CD1c-positive myeloid dendritic cell (primary cell): ENCODE measurements at regions not wholly inside any gene's neighbourhood (a gene's known extent, or its start where the extent isn't known, plus 50 kb on each side); places are given as distances from the start of the nearest gene placed in this dataset.

Experiments
- DNase-seq: peaks from one replicate; pipeline ENCODE4 v3.0.0-alpha.2; 2016; ENCODE audit errors: extremely low spot score

- no peak for DNase-seq
These were observed 113.6 kb downstream of the LSMEM1 start for GRCh38 chr7:112594397-112594796.

GRCh38 chr7:112596260-112596659 is 115.5 kb downstream of the LSMEM1 start:
- no peak for DNase-seq

GRCh38 chr7:112596981-112597380 is 116.2 kb downstream of the LSMEM1 start:
- DNase-seq = no peak

DNA sequence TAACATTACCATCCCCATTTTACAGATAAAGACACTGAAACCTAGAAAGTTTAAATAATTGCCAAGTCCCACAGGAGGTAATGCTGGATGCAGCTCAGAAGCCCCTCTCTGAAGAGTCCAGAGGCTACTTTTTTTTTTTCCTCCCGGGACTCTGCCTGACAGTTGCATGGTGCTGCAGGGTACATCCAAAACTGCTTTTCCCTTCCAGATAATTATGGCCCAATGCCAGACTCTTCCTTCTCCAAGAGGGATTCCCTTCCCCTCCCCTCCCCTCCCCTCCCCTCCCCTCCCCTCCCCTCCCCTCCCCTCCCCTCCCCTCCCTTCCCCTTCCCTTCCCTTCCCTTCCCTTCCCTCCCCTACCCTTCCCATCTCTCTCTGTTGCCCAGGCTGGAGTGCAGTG is 122.9 kb downstream of the LSMEM1 start:
- DNase-seq = no peak

DNA sequence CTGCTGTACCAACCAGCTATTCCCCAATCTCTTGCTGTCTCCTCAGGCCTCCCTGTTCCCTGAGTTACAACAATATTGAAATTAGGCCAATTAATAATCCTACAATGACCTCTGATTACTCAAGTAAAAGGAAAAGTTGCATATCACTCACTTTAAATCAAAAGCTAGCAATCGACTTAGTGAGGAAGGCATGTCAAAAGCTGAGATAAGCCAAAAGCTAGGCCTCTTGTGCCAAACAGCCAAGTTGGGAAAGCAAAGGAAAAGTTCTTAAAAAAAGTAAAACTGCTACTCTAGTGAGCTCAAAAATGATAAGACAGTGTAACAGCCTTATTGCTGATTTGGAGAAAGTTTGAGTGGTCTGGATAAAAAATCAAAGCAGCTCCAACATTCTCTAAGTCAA is 129.8 kb downstream of the LSMEM1 start:
- no peak for DNase-seq

DNA sequence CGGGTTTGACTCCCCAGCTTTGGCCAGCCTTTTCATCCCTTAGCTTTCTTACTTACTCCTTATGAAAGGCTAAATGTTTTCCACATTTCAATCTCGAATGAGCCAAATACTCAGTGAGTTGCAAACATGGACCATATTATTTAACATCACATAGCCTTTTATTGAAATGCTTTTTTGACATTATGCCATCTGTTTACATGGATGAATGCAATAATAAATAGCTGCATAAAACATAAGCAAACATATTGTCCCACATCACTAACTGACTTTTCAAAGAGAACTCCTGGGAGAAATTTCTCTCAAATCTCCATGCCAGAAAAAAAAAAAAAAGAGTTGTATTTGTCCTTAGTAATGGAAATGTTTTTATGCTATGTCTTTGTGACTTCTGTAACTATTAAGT is 134.9 kb downstream of the LSMEM1 start:
- DNase-seq = no peak

GRCh38 chr7:112616295-112616694 is 135.5 kb downstream of the LSMEM1 start:
- no peak for DNase-seq

DNA sequence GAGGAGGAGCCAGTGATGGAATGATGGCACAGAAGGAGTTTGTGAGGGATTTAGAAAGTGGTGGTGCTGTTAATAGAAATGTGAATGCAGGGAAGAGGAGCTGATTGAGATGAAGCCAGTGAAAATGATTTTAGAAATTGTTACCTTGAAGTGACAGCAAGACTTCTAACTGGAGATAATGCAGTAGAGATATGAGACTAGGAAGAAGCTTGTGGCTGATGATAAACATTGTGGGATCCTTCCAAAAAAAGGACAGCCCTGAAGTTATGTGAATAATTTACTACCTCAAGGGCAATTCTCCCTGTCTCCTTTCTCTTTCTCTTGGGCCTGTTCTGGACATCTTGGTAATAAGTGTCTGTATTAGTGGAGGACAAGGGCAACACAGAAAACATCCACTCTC is 138.6 kb downstream of the LSMEM1 start:
- DNase-seq = no peak

DNA sequence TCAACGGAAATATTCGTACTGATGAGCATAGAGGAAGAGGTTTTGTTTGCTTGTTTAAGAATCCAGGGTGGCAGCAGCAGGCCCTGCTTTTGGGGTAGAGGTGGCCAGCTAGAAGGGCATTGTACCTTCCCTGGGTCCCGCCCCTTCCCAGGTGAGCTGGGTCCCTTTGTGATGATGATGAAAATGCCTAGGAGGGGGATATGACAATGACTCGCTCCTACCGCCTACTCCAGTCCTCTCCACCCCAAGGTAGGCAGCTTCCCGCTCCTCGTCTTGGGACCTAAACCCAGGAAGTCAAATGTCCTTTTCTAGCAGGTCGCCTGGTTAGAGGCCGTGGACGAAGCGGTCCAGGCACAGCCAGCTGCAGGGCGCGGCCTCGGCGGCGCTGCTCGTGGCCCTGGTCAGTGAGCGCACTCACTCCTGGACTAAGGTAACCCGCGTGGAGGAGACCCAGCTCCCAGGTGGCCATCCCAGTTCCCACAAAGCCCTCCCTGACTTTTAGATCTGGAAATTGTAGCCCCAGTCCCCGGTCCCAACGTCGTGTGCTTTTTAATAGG is 141.4 kb downstream of the LSMEM1 start:
- DNase-seq = no peak

DNA sequence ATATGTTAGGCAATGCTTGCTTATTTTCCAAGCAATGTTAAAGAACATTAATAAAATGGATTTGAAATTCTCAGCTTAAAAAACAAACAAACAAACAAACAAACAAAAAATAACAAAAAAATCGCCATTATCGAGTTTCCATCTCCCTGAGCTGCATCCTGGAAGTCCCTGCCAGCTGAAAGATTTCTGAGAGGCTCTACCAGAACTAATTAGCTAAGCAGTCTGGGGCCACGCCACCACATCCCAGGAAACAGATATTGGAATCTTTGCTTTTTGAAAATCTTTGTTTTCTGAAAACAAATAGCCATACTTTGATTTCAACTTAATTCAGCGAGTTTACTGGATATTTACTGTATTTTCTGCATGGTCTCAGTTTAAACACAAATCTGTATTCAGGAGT is 143.6 kb downstream of the LSMEM1 start:
- DNase-seq = no peak

GRCh38 chr7:112630565-112630964 is 149.8 kb downstream of the LSMEM1 start:
- DNase-seq = no peak

GRCh38 chr7:112634107-112634506 is 153.3 kb downstream of the LSMEM1 start:
- no peak for DNase-seq

DNA sequence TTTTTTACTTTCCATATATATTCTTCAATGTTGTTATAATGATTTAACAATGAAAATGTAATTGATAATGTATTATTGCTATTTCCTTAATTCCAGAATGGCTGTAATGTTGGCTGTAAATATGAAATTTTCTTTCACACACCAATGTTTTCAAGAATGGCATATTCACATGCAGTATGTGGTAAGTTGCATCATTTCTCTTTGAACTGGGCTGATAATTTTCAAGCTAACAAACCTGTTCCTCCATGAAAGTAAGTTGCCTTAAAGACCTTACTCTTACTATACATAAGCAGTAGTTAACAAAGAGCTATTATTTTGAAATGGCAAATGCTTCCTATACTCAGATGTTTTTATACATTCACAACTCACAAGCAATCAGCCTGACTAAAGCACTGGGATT is 154.5 kb downstream of the TMEM168 start:
- DNase-seq = no peak

- no peak for DNase-seq
These were observed 151.4 kb downstream of the TMEM168 start for GRCh38 chr7:112638675-112639400.

DNA sequence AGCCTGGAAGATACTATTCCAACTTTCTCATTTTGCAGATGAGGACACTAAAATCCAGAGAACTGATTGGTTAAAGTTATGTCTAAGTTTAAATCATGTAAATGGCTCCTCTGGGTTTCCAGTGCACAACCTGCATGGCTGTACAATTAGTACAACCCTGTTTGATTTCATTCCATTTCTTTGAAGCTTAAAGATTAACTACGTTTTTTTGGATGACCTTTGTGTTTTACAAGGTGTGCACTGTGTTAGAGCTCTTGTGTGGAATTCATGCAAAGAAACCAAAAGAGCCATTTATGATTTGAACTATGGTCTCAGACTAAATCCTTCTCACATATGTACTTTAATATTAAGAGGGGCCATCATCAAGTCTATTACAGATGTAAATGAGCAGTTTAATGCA is 149.5 kb downstream of the TMEM168 start:
- no peak for DNase-seq

DNA sequence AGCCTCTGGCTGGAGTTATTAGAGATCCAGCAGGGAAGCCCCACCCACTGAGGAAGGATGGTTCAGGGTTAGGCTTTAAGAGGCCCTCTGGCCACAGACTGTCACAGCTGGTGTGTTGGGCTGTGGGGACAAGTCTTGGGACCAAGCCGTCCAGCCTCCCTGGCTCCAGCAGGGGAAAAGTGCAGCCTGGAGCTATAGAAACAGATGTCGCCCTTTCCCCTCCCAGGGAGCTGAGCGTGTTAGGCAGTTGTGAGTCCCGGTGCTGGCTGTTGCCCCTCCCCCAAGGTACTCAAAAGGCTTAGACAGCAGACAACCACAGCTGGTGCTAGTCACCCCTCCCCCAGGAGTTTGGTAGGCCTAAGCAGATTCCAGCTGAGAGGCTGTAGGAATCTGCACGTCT is 143.4 kb downstream of the TMEM168 start:
- no peak for DNase-seq

DNA sequence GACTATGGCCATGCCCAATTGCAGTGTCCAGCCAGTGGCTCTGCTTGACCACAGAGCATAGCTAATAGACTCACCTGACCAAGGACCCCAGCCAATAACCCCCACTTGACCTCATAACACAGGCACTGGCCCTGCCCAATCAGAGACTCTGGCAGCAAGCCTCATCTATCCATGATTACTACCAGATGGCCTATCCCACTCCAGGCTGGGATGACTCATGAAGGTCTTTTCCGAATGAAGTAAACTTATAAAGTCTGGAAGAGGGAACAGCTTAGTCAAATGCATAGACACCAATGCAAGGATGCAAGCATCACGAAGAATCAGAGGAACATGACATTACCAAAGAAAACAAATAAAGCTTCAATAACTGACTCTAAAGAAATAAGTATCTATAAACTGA is 141.4 kb downstream of the TMEM168 start:
- DNase-seq = no peak

DNA sequence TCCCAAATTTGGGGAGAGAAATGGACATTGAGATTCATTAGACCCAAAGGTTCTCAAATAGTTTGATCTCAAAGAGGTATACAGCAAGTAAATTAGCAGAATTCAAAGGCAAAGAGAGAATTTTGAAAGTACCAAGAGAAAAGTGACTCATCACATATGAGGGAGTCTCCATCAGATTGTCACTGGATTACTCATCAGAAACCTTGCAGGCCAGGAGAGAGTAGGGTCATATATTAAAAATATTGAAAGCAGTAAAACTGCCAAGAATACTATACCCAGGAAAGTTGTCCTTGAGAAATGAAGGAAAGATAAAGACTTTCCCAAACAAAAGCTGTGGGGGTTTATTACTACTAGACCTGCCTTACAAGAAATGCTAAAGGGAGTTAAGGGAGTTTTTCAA is 140.6 kb downstream of the TMEM168 start:
- no peak for DNase-seq

- DNase-seq = no peak
These were observed 135.6 kb downstream of the TMEM168 start for GRCh38 chr7:112654322-112655216.

DNA sequence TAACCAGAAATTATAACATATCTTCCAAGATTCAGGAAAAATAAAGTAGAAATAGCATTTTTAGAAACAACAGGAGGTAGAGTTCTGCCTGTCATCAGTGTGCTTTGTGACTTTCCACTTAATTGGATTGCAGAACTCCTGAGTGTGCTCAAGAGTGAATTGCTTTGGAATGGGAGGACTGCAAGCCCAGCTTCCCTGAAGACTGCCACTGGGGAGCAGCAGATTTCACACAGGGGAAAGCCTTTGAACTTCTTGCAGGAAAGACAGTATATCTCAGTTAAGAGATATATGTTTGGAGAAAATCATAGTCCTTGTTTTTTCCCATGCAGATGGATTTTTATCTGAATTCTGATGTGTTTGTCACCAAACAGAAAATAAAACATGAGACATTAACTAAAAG is 124.5 kb downstream of the TMEM168 start:
- DNase-seq = no peak

DNA sequence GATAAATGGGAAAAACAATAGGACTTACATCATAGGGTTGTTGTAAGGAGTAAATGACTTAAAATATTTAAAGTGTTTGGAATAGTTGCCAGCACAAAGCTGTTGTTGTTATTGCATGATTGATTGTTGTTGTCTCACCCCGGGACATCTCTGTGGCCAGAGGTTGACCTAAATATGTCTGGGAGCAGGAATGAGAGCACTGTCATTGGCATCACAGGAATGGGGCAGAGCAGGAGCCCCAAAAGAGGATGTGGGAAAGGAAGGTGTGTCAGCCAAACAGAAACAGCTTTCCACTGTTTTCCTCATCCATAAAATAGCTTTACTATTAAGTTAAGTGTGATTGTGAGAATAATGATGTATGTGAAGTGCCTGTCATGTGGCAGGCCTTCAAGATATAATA is 121.6 kb downstream of the TMEM168 start:
- no peak for DNase-seq

DNA sequence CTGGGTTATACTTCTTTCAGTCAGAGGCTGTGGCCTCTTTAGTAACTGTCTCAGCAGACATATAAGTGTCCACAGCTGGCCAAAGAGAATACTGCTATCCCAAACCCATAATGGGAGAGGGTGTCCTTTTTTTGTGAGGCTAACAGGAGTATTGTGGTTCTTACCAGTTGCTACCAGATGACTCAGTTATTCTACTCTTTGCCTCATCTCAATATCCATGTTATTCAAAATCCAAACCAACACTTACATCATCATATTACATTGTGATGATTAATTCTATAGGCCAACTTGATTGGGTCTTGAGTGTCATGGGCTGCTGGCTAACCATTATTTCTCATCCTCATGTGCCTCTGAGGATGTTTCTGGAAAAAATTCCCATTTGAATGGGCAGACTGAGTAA is 120.9 kb downstream of the TMEM168 start:
- DNase-seq = no peak

GRCh38 chr7:112670193-112670592 is 120.0 kb downstream of the TMEM168 start:
- DNase-seq = no peak
